K562 (cell line): ENCODE measurements at regions not wholly inside any gene's neighbourhood (a gene's known extent, or its start where the extent isn't known, plus 50 kb on each side); places are given as distances from the start of the nearest gene placed in this dataset.
A peak's percentile ranks its signal among the peaks of the same experiment; 100 is the strongest.

Experiments
- ADNP ChIP-seq: fragments of 200-800 bp; sonication (Bioruptor generic); IDR thresholded peaks from 2 replicates; pipeline ENCODE4 v1.6.1; 2016; ENCODE audit warnings: missing genetic modification characterization, missing compliant biosample characterization
- FOXJ2 ChIP-seq: fragments of 200-800 bp; sonication (Bioruptor generic); IDR thresholded peaks from 2 replicates; pipeline ENCODE4 v1.6.1; 2016; ENCODE audit warnings: missing genetic modification characterization, missing compliant biosample characterization
- GTF2F1 ChIP-seq: IDR thresholded peaks from 2 replicates; pipeline ENCODE4 v1.6.1; 2011; ENCODE audit warnings: low read depth, low read length, improper control_type of control experiment
- HIVEP1 ChIP-seq: fragments of 250-450 bp; sonication (Bioruptor Pico); IDR thresholded peaks from 2 replicates; pipeline ENCODE4 v1.4.0; 2020; ENCODE audit warnings: mild to moderate bottlenecking
- HNRNPK ChIP-seq: fragments of 200-400 bp; formaldehyde crosslinking; IDR thresholded peaks from one replicate; pipeline ENCODE4 v1.6.1; 2018; ENCODE audit warnings: mild to moderate bottlenecking, low read depth, low read length; ENCODE audit not compliant: poor library complexity, severe bottlenecking
- HNRNPL ChIP-seq: fragments of 200-400 bp; formaldehyde crosslinking; IDR thresholded peaks from 2 replicates; pipeline ENCODE4 v1.6.1; 2017; ENCODE audit warnings: low read depth, mild to moderate bottlenecking, low read length
- KAT7 ChIP-seq: sonication (generic); formaldehyde crosslinking; IDR thresholded peaks from 2 replicates; pipeline ENCODE4 v1.8.0; 2022; ENCODE audit warnings: missing genetic modification reagents, mild to moderate bottlenecking, borderline replicate concordance
- KLF10 ChIP-seq: fragments of 250-450 bp; sonication (Bioruptor Pico); IDR thresholded peaks from 2 replicates; pipeline ENCODE4 v1.6.1; 2021; ENCODE audit warnings: matching md5 sums
- MCM2 ChIP-seq: fragments of 450-650 bp; IDR thresholded peaks from 2 replicates; pipeline ENCODE4 v1.6.1; 2017; ENCODE audit warnings: low read depth, mild to moderate bottlenecking
- PKNOX1 ChIP-seq: fragments of 450-650 bp; IDR thresholded peaks from 2 replicates; pipeline ENCODE4 v1.6.1; 2016
- RAD21 ChIP-seq, 2 experiments: fragments of 250-450 bp in 1 of 2; fragments of 450-650 bp in 1 of 2; sonication (Bioruptor Pico) in 1 of 2; formaldehyde crosslinking in 1 of 2; IDR thresholded peaks in 1 of 2; conservative IDR thresholded peaks in 1 of 2; 2 replicates each; pipeline versions ENCODE4 v1.4.0 to v1.8.0; 2020 to 2022; ENCODE audit warnings: mild to moderate bottlenecking in 2 of 2, moderate library complexity in 1 of 2
- SIX5 ChIP-seq, 2 experiments: IDR thresholded peaks; 2 replicates each; pipeline ENCODE4 v1.6.1; 2011; ENCODE audit warnings: low read length in 2 of 2, borderline replicate concordance in 1 of 2, low read depth in 1 of 2, mild to moderate bottlenecking in 1 of 2, moderate library complexity in 1 of 2; ENCODE audit not compliant: insufficient read depth in 1 of 2
- SMARCE1 ChIP-seq: fragments of 450-650 bp; IDR thresholded peaks from 2 replicates; pipeline ENCODE4 v1.7.1; 2016; ENCODE audit warnings: mild to moderate bottlenecking
- SREBF1 ChIP-seq: fragments of 150-350 bp; IDR thresholded peaks from 2 replicates; pipeline ENCODE4 v1.6.1; 2014; ENCODE audit warnings: antibody characterized with exemption, low read depth, low read length, borderline replicate concordance
- YY1 ChIP-seq, 3 experiments: IDR thresholded peaks; 2 replicates each; pipeline ENCODE4 v1.6.1; 2011; ENCODE audit warnings: low read length in 2 of 3, mild to moderate bottlenecking in 2 of 3, moderate library complexity in 2 of 3, borderline replicate concordance in 1 of 3, control low read depth in 1 of 3, low read depth in 1 of 3; ENCODE audit not compliant: insufficient read depth in 3 of 3, insufficient replicate concordance in 2 of 3, control insufficient read depth in 1 of 3, insufficient read length in 1 of 3; ENCODE audit errors: extremely low read depth in 1 of 3
- ZNF41 ChIP-seq: fragments of 250-450 bp; sonication (Bioruptor Pico); conservative IDR thresholded peaks from 2 replicates; pipeline ENCODE4 v1.4.0; 2020; ENCODE audit warnings: mild to moderate bottlenecking
- TF ChIP-seq, protein P1 (sequence below), 2 experiments: fragments of 450-650 bp; formaldehyde crosslinking in 1 of 2; IDR thresholded peaks; 2 replicates each; pipeline versions ENCODE4 v1.4.0 to v1.6.1; 2014 to 2020; ENCODE audit warnings: mild to moderate bottlenecking in 2 of 2, borderline replicate concordance in 1 of 2, low read depth in 1 of 2

- TF ChIP-seq PKNOX1 (no peak), RAD21 (CRISPR knock-in tag; conservative IDR thresholded peaks at IDR 0.05 in 1 of 2, IDR thresholded peaks at IDR 0.05 in 1 of 2) (peak; percentile 51 to 63), GTF2F1 (no peak), SREBF1 (no peak), ZNF41 (CRISPR knock-in tag) (no peak), FOXJ2 (no peak), ADNP (no peak), KAT7 (CRISPR knock-in tag) (no peak), MCM2 (no peak), SMARCE1 (no peak), KLF10 (CRISPR knock-in tag) (no peak), SIX5 (IDR thresholded peaks at IDR 0.05; ENCODE audit: borderline replicate concordance in 1 of 2, insufficient read depth in 1 of 2, low read depth in 1 of 2, low read length in 2 of 2) (no peak), HNRNPK (no peak), HIVEP1 (CRISPR knock-in tag) (no peak), YY1 (IDR thresholded peaks at IDR 0.05; ENCODE audit: borderline replicate concordance in 1 of 3, control insufficient read depth in 1 of 3, extremely low read depth in 1 of 3, insufficient read depth in 3 of 3, insufficient read length in 1 of 3, insufficient replicate concordance in 2 of 3, low read depth in 1 of 3, low read length in 2 of 3) (no peak), HNRNPL (no peak)
- TF ChIP-seq, protein P1, sequence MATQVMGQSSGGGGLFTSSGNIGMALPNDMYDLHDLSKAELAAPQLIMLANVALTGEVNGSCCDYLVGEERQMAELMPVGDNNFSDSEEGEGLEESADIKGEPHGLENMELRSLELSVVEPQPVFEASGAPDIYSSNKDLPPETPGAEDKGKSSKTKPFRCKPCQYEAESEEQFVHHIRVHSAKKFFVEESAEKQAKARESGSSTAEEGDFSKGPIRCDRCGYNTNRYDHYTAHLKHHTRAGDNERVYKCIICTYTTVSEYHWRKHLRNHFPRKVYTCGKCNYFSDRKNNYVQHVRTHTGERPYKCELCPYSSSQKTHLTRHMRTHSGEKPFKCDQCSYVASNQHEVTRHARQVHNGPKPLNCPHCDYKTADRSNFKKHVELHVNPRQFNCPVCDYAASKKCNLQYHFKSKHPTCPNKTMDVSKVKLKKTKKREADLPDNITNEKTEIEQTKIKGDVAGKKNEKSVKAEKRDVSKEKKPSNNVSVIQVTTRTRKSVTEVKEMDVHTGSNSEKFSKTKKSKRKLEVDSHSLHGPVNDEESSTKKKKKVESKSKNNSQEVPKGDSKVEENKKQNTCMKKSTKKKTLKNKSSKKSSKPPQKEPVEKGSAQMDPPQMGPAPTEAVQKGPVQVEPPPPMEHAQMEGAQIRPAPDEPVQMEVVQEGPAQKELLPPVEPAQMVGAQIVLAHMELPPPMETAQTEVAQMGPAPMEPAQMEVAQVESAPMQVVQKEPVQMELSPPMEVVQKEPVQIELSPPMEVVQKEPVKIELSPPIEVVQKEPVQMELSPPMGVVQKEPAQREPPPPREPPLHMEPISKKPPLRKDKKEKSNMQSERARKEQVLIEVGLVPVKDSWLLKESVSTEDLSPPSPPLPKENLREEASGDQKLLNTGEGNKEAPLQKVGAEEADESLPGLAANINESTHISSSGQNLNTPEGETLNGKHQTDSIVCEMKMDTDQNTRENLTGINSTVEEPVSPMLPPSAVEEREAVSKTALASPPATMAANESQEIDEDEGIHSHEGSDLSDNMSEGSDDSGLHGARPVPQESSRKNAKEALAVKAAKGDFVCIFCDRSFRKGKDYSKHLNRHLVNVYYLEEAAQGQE (IDR thresholded peaks at IDR 0.05; ENCODE audit: borderline replicate concordance): peak; percentile 68; the same call in 1 of the 2 replicates
- TF ChIP-seq, protein P1 (CRISPR knock-in tag; IDR thresholded peaks at IDR 0.05; ENCODE audit: low read depth): no peak
These were observed 190.2 kb upstream of the LRRC7 start (continued) for GRCh38 chr1:69377507-69377906.
